H1 (cell line): ENCODE measurements at regions not wholly inside any gene's neighbourhood (a gene's known extent, or its start where the extent isn't known, plus 50 kb on each side); places are given as distances from the start of the nearest gene placed in this dataset.

Experiments used
- CTCF ChIA-PET: fragments of 300-600 bp; sonication (Branson Sonifier 250); formaldehyde crosslinking; loops from one replicate; lab custom pipeline; 2021; ENCODE audit not compliant: partially characterized antibody; lab: Charles Lee
- POLR2A ChIA-PET: fragments of 300-600 bp; sonication (Branson Sonifier 250); formaldehyde crosslinking; loops from one replicate; lab custom pipeline; 2021; ENCODE audit warnings: inconsistent platforms; ENCODE audit not compliant: partially characterized antibody; lab: Charles Lee
- DNase-seq, 2 experiments: peaks; one replicate each; pipeline versions ENCODE4 v3.0.0 to v3.0.0-alpha.2; 2010 to 2022; ENCODE audit warnings: low spot score in 2 of 2, low read depth in 1 of 2, mixed read lengths in 1 of 2
- FAIRE-seq: peaks from 2 replicates; lab custom pipeline; 2011; peaks lifted over from hg19 to GRCh38; lab: Jason Lieb, UNC
- H2AFZ ChIP-seq: 2 replicates; pipeline ENCODE4 v1.8.1; 2012; ENCODE audit warnings: low read length, inconsistent platforms
- H2AK5ac ChIP-seq: 2 replicates; pipeline ENCODE4 v1.6.1; 2013; ENCODE audit warnings: low read depth, low read length
- H2BK120ac ChIP-seq: replicated peaks from 2 replicates; pipeline ENCODE3; 2013; ENCODE audit warnings: low read depth, low read length, inconsistent platforms
- H2BK12ac ChIP-seq: 2 replicates; pipeline ENCODE4 v1.6.1; 2013; ENCODE audit warnings: low read depth, low read length
- H2BK15ac ChIP-seq: 2 replicates; pipeline ENCODE4 v1.6.1; 2013; ENCODE audit warnings: low read length
- H2BK20ac ChIP-seq: 2 replicates; pipeline ENCODE4 v1.6.1; 2013; ENCODE audit warnings: low read length
- H2BK5ac ChIP-seq: 2 replicates; pipeline ENCODE4 v1.6.1; 2013; ENCODE audit warnings: low read depth, low read length
- H3K14ac ChIP-seq: 2 replicates; pipeline ENCODE4 v1.6.1; 2013; ENCODE audit warnings: inconsistent platforms; ENCODE audit not compliant: insufficient read length
- H3K18ac ChIP-seq: 2 replicates; pipeline ENCODE4 v1.6.1; 2013; ENCODE audit warnings: low read length; ENCODE audit errors: extremely low read depth
- H3K23ac ChIP-seq: 2 replicates; pipeline ENCODE4 v1.6.1; 2013; ENCODE audit warnings: inconsistent platforms; ENCODE audit not compliant: insufficient read length
- H3K23me2 ChIP-seq: 2 replicates; pipeline ENCODE4 v1.6.1; 2013; ENCODE audit warnings: low read depth, low read length
- H3K27ac ChIP-seq: 2 replicates; pipeline ENCODE4 v1.6.1; 2011; ENCODE audit warnings: low read depth, low read length, inconsistent platforms
- H3K27me3 ChIP-seq, 4 experiments: replicated peaks in 1 of 4; 1 replicate in 1 of 4; 2 replicates in 3 of 4; pipeline versions ENCODE4 v1.6.1 to v1.8.1; 2011 to 2013; ENCODE audit warnings: low read length in 3 of 4, mild to moderate bottlenecking in 3 of 4, inconsistent platforms in 2 of 4, mixed read lengths in 2 of 4, moderate library complexity in 1 of 4; ENCODE audit not compliant: control insufficient read depth in 3 of 4, insufficient read depth in 3 of 4; ENCODE audit errors: extremely low read depth in 1 of 4
- H3K36me3 ChIP-seq, 4 experiments: 2 replicates each; pipeline versions ENCODE4 v1.6.1 to v1.8.1; 2011 to 2013; ENCODE audit warnings: mild to moderate bottlenecking in 4 of 4, low read length in 3 of 4, moderate library complexity in 2 of 4, control low read depth in 1 of 4, inconsistent platforms in 1 of 4; ENCODE audit not compliant: insufficient read depth in 4 of 4, control insufficient read depth in 2 of 4
- H3K4ac ChIP-seq: replicated peaks from 2 replicates; pipeline ENCODE3; 2013; ENCODE audit warnings: low read length, low read depth, mixed read lengths, inconsistent platforms; ENCODE audit not compliant: insufficient read length
- H3K4me1 ChIP-seq, 4 experiments: replicated peaks in 1 of 4; 1 replicate in 1 of 4; 2 replicates in 3 of 4; pipeline versions ENCODE4 v1.6.1 to v1.8.1; 2011 to 2013; ENCODE audit warnings: low read length in 3 of 4, inconsistent platforms in 2 of 4, mixed read lengths in 1 of 4; ENCODE audit not compliant: insufficient read depth in 4 of 4, control insufficient read depth in 3 of 4
- H3K4me2 ChIP-seq, 2 experiments: 2 replicates each; pipeline versions ENCODE4 v1.6.1 to v1.8.1; 2011 to 2013; ENCODE audit warnings: low read depth in 2 of 2, low read length in 2 of 2, control low read depth in 1 of 2, inconsistent platforms in 1 of 2, mild to moderate bottlenecking in 1 of 2; ENCODE audit not compliant: insufficient read depth in 1 of 2
- H3K4me3 ChIP-seq, 4 experiments: fragments of 200-600, 300-600 bp in 1 of 4; sonication (generic), shearing (Covaris generic), sonication (Bioruptor Twin) in 1 of 4; 2 replicates each; pipeline versions ENCODE4 v1.5.1 to v1.8.1; 2011 to 2016; ENCODE audit warnings: low read length in 4 of 4, low read depth in 3 of 4, control low read depth in 2 of 4, inconsistent platforms in 2 of 4, mild to moderate bottlenecking in 2 of 4, mixed read lengths in 1 of 4, moderate library complexity in 1 of 4; ENCODE audit not compliant: insufficient read depth in 2 of 4; ENCODE audit errors: extremely low read depth in 1 of 4
- H3K56ac ChIP-seq: replicated peaks from 2 replicates; pipeline ENCODE3; 2013; ENCODE audit warnings: low read depth, mild to moderate bottlenecking, mixed read lengths, low read length, inconsistent platforms; ENCODE audit not compliant: insufficient read length
- H3K79me1 ChIP-seq: 2 replicates; pipeline ENCODE4 v1.6.1; 2013; ENCODE audit warnings: low read depth, low read length, control low read depth
- H3K79me2 ChIP-seq, 2 experiments: 2 replicates each; pipeline versions ENCODE4 v1.6.1 to v1.8.1; 2012 to 2013; ENCODE audit warnings: low read length in 2 of 2, mild to moderate bottlenecking in 2 of 2, inconsistent platforms in 1 of 2; ENCODE audit not compliant: insufficient read depth in 2 of 2, control insufficient read depth in 1 of 2
- H3K9ac ChIP-seq, 4 experiments: replicated peaks in 1 of 4; 1 replicate in 1 of 4; 2 replicates in 3 of 4; pipeline versions ENCODE4 v1.6.1 to v1.8.1; 2011 to 2013; ENCODE audit warnings: low read depth in 3 of 4, low read length in 3 of 4, control low read depth in 2 of 4, mild to moderate bottlenecking in 2 of 4, moderate library complexity in 2 of 4, inconsistent platforms in 1 of 4; ENCODE audit errors: extremely low read depth in 1 of 4
- H3K9me3 ChIP-seq, 2 experiments: 2 replicates each; pipeline versions ENCODE4 v1.6.1 to v1.8.1; 2012 to 2013; ENCODE audit warnings: mild to moderate bottlenecking in 2 of 2, moderate library complexity in 2 of 2, control low read depth in 1 of 2, inconsistent platforms in 1 of 2, low read depth in 1 of 2, low read length in 1 of 2, mixed read lengths in 1 of 2; ENCODE audit not compliant: insufficient read depth in 2 of 2
- H4K20me1 ChIP-seq, 2 experiments: replicated peaks in 1 of 2; 2 replicates each; pipeline versions ENCODE3 to v1.8.1; 2011 to 2013; ENCODE audit warnings: inconsistent platforms in 2 of 2, low read length in 2 of 2, mild to moderate bottlenecking in 1 of 2; ENCODE audit not compliant: insufficient read depth in 2 of 2, control insufficient read depth in 1 of 2
- H4K5ac ChIP-seq: 2 replicates; pipeline ENCODE4 v1.6.1; 2013; ENCODE audit warnings: low read length, low read depth, mixed read lengths, inconsistent platforms; ENCODE audit not compliant: insufficient read length
- H4K8ac ChIP-seq: 2 replicates; pipeline ENCODE4 v1.8.0; 2013; ENCODE audit warnings: mild to moderate bottlenecking, moderate library complexity, low read length, inconsistent platforms; ENCODE audit not compliant: insufficient read depth; ENCODE audit errors: extremely low read depth
- H4K91ac ChIP-seq: replicated peaks from 2 replicates; pipeline ENCODE3; 2013; ENCODE audit warnings: low read length, mixed read lengths, inconsistent platforms; ENCODE audit not compliant: insufficient read length
- KDM4A ChIP-seq: IDR thresholded peaks from one replicate; pipeline ENCODE4 v1.7.1; 2012; ENCODE audit warnings: low read depth, mild to moderate bottlenecking, moderate library complexity, low read length, inconsistent platforms; ENCODE audit not compliant: severe bottlenecking
- POLR2AphosphoS5 ChIP-seq: IDR thresholded peaks from 2 replicates; pipeline ENCODE4 v1.6.1; 2011; ENCODE audit warnings: low read depth, low read length
- TAF7 ChIP-seq: optimal IDR thresholded peaks from 2 replicates; pipeline ENCODE3; 2011; ENCODE audit warnings: low read depth, mild to moderate bottlenecking, inconsistent platforms, low read length, moderate library complexity, borderline replicate concordance
- WGBS, 2 experiments: shearing (Covaris generic) in 1 of 2; methylation state at CpG; one replicate each; pipeline versions ENCODE4 v1.1.6 to v1.1.7; 2013 to 2015; ENCODE audit warnings: low lambda C conversion rate in 2 of 2, mixed read lengths in 2 of 2, inconsistent platforms in 1 of 2, low coverage in 1 of 2, missing lambda C conversion rate in 1 of 2; ENCODE audit not compliant: insufficient replicate concordance in 2 of 2, insufficient coverage in 1 of 2, insufficient read length in 1 of 2; ENCODE audit errors: extremely low coverage in 1 of 2, missing lambda C conversion rate in 1 of 2; 5-methylcytosine and 5-hydroxymethylcytosine counted together

- no peak overlapping the region for H2BK15ac ChIP-seq
- DNase-seq (no peak), FAIRE-seq (no peak)
- no peak overlapping the region for H3K56ac ChIP-seq
- no peak overlapping the region for H3K23ac ChIP-seq
- no peak overlapping the region for H3K9ac ChIP-seq
- H3K27me3 ChIP-seq: no peaks in the 10 kb centered on the region
- H3K4me1 ChIP-seq: no peaks in the 10 kb centered on the region
- no peak overlapping the region for H2AK5ac ChIP-seq
- H3K79me2 ChIP-seq: no peaks in the 10 kb centered on the region
- TF ChIP-seq KDM4A (no peak), POLR2AphosphoS5 (no peak), TAF7 (no peak)
- H3K4ac ChIP-seq: no peak overlapping the region
- H3K14ac ChIP-seq: no peak overlapping the region
- no peaks in the 10 kb centered on the region for H3K79me1 ChIP-seq
- no peak overlapping the region for H2BK20ac ChIP-seq
- H4K20me1 ChIP-seq: no peaks in the 10 kb centered on the region
- H3K23me2 ChIP-seq: no peaks in the 10 kb centered on the region
- no peak overlapping the region for H2BK5ac ChIP-seq
- POLR2A ChIA-PET: no interaction called here
- H2BK120ac ChIP-seq: no peak overlapping the region
- no peak overlapping the region for H3K4me2 ChIP-seq
- H2BK12ac ChIP-seq: no peak overlapping the region
- no peak overlapping the region for H3K27ac ChIP-seq
- H2AFZ ChIP-seq: no peak overlapping the region
- no peak overlapping the region for H3K4me3 ChIP-seq
- no peak overlapping the region for H4K8ac ChIP-seq
- no peak overlapping the region for H4K5ac ChIP-seq
- H3K9me3 ChIP-seq: peaks cover 0 to 4% of the 10 kb centered on the region in 2 experiments; a peak in 1 of 4 replicates
- H4K91ac ChIP-seq: no peak overlapping the region
- H3K36me3 ChIP-seq: no peaks in the 10 kb centered on the region
- WGBS, 2 experiments: 85% methylated on average over 3 of the region's 3 CpGs; no CpG with 5 or more reads in 1 of the 2 experiments
- CTCF ChIA-PET: no interaction called here
- H3K18ac ChIP-seq: no peak overlapping the region
These were observed 155.0 kb downstream of the TMEM26 start for GRCh38 chr10:61298194-61298593.
